ENCODE measurements at regions not wholly inside any gene's neighbourhood (a gene's known extent, or its start where the extent isn't known, plus 50 kb on each side); places are given as distances from the start of the nearest gene placed in this dataset.

DNA sequence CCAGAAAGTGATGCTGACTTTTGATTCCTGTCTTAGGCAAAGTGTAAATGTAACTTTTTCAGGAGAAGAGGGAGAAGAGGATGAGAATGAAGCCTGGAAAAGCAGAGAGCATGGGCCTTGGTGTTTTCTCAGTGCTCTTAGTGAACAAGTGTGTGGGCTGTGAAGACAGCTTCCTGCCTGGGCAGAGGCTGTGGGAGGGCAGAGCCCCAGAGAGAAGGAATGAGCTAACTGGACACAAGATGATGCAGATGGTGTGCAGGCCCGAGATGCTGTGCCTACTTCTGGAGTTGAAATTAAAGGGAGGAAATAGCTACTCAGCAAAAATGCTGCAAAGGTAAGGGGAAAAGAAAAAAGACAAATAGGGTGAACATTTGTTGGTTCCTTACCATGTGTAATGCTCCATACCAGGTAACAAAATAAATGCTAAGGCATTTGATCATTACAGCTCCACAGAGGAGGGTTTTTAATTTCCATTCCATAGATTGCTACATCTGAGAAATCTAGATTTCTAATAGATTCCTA lies 87.0 kb upstream of the CEP162 start:
- no peak for TF ChIP-seq REST (IDR thresholded peaks at IDR 0.05; ENCODE audit: low read depth, low read length)
- TF ChIP-seq CTCF (IDR thresholded peaks at IDR 0.05), result no peak
- no peak for TF ChIP-seq MEF2A (IDR thresholded peaks at IDR 0.05; ENCODE audit: borderline replicate concordance, low read depth)
- TF ChIP-seq RAD21 (IDR thresholded peaks at IDR 0.05; ENCODE audit: low read length), result no peak
- no peak for TF ChIP-seq POLR2AphosphoS5 (IDR thresholded peaks at IDR 0.05; ENCODE audit: low read depth, low read length)
- no peak for TF ChIP-seq EZH2phosphoT487 (IDR thresholded peaks at IDR 0.05; ENCODE audit: borderline replicate concordance, low read depth)
- no peak for TF ChIP-seq SMC3 (IDR thresholded peaks at IDR 0.05; ENCODE audit: low read depth, low read length)
- TF ChIP-seq MAX (IDR thresholded peaks at IDR 0.05; ENCODE audit: low read depth), result no peak
- TF ChIP-seq NFIC (IDR thresholded peaks at IDR 0.05; ENCODE audit: borderline replicate concordance), result no peak
- TF ChIP-seq, protein P1, sequence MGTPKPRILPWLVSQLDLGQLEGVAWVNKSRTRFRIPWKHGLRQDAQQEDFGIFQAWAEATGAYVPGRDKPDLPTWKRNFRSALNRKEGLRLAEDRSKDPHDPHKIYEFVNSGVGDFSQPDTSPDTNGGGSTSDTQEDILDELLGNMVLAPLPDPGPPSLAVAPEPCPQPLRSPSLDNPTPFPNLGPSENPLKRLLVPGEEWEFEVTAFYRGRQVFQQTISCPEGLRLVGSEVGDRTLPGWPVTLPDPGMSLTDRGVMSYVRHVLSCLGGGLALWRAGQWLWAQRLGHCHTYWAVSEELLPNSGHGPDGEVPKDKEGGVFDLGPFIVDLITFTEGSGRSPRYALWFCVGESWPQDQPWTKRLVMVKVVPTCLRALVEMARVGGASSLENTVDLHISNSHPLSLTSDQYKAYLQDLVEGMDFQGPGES (IDR thresholded peaks at IDR 0.05; ENCODE audit: low read depth, low read length), result no peak
- no peak for TF ChIP-seq GATA2 (CRISPR knock-in tag; IDR thresholded peaks at IDR 0.05)
